Skin epidermis (tissue), 12 donors: ENCODE measurements at regions not wholly inside any gene's neighbourhood (a gene's known extent, or its start where the extent isn't known, plus 50 kb on each side); places are given as distances from the start of the nearest gene placed in this dataset.
"Not testable (repeated sequence)": the region's sequence is repeated elsewhere in the genome, so short reads cannot be mapped to it uniquely, and the experiment has no call there.

Source experiments
- H3K27ac ChIP-seq, 21 experiments: fragments of 200-600 bp; sonication (generic) in 11 of 21; one replicate each; pipeline ENCODE4 v1.5.0; 2020; ENCODE audit warnings: mild to moderate bottlenecking in 3 of 21, inconsistent platforms in 2 of 21, moderate library complexity in 2 of 21
- H3K4me3 ChIP-seq, 7 experiments: fragments of 200-600 bp; sonication (generic) in 2 of 7; one replicate each; pipeline ENCODE4 v1.5.0; 2020; ENCODE audit warnings: inconsistent platforms in 2 of 7, mild to moderate bottlenecking in 2 of 7, moderate library complexity in 1 of 7

DNA sequence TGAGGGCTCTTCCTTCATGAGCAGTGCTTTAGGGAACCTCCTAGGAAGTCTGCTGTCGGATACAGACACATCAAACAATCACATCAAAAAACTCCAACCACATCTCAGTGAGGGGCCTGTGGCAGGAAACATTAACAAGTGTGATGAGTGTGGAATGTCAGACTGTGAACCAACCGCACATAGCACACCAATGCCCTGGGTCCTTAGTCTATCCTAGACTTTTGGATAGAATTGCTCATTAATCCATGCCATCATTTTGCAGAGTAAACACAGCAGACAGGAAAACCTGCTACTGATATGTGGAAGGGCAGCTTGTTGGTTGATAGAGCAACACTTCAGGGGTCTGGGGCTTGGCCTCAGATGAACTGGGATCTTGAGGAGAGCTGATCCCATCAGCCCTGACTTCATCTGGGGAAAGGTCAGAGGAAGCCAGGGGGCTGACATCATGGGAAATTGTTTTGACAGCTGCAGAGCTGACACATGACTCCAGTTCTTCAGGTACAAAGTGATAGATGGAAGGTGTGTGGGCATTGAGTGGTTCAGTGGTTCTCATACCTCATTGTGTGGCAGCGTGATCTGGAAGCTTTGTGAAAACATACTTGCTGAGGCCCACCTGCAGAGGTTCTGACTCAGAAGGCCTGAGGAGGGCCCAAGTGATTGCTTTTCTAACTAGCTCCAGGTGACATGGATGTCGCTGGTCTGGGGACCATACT, 193.3 kb downstream of the DIRAS2 start:
- H3K27ac ChIP-seq: no peak overlapping the region

DNA sequence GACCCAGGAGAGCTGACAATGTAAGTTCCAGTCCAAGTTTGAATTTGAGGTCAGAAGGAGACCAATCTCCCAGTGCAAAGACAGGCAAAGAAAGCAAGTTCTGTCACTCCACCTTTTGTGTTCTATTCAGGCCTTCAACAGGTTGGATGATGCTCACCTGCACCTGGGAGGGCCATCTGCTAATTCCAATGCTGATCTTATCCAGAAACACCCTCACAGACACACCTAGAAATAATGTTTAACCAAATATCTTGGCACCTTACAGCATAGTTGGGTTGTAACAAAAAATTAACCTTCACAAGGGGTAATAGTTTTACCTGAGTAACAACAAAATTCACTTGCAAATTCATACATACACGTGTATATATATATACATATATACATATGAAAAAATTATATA, 190.8 kb downstream of the DIRAS2 start:
- H3K4me3 ChIP-seq: no peak overlapping the region
- H3K27ac ChIP-seq: no peak overlapping the region

More for the DNA sequence above, 193.3 kb downstream of the DIRAS2 start:
- no peak overlapping the region for H3K4me3 ChIP-seq

GRCh38 chr9:90455316-90455715, 187.3 kb downstream of the DIRAS2 start:
- Histone ChIP-seq H3K27ac (no peak overlapping the region), H3K4me3 (no peak overlapping the region)

DNA sequence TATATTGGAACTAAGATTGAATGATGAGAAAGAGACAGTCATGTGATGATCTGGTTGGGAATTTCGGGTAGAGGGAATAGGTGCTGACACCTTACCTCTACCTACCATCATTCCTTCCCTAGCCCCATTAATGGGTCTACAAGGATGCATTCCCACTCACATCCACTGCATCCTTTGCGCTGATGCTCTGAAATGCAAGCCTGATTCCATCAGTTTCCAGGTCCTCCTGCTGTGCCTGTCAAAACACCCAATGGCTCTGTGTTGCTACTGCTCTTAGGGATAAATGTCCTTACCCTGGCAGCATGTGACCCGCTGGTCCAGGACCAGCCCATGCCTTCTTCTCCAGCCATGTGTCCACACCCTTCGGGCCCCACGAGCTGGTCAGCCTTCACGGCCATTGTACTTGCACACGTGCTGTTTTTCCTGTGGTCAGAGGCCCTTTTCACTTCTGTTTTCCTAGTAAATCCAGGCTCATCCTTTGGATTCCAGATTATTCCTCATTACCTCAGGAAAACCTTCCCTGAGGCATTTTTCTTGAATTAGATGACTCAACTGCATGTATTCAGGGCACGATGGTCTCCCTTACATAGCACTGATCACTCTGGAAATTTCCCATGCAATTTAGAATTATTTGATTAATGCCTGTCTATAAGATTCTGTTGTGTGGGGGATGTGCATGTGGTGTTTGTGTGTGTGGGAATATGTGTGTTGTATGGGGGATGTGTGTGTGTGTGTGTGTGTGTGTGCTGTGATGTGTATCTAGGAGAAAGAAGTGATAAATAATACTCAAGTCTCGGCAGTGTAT, 185.0 kb downstream of the DIRAS2 start:
- H3K27ac ChIP-seq: no peak overlapping the region

DNA sequence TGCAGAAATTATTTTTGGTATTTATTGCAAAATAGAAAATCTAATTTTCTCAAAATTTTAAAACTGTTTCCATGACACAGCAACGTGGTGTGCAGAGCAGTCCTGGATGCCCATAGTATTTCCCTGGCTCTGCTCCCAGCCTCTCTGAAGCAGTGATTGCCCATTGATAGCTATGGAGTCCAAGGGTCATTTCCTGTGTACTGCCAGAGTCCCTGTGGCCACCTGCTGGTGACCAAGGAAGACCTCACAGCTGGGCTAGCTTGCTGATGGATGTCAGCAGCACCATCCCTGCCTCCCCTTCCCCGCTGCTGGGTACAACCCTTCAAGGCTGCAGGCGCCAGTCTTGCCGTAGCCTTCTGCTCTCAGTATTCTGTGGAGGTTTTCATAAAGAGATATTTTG, 184.1 kb downstream of the DIRAS2 start:
- no peak overlapping the region for H3K4me3 ChIP-seq

More for the DNA sequence above, 185.0 kb downstream of the DIRAS2 start:
- H3K4me3 ChIP-seq: no peak overlapping the region

DNA sequence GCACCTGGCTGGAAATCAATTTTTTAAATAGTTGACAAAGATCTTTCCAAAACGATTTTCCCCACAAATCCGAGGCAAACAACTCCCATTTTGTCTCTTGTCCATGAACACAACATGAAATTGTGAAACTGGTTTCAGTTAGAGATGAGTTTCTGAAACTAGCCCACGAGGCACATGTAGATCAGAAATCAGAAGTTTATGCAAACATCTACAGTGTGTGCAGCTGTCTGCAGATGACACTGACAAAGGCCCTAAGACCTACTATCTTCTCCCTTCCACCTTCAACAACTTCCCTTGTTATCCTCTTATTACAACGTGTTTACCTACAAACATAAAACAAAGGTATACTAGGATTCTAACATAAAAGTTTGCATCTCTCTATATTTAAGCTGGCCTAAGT, 183.3 kb downstream of the DIRAS2 start:
- Histone ChIP-seq H3K27ac (no peak overlapping the region), H3K4me3 (no peak overlapping the region)

More for the DNA sequence above, 184.1 kb downstream of the DIRAS2 start:
- H3K27ac ChIP-seq: no peak overlapping the region

DNA sequence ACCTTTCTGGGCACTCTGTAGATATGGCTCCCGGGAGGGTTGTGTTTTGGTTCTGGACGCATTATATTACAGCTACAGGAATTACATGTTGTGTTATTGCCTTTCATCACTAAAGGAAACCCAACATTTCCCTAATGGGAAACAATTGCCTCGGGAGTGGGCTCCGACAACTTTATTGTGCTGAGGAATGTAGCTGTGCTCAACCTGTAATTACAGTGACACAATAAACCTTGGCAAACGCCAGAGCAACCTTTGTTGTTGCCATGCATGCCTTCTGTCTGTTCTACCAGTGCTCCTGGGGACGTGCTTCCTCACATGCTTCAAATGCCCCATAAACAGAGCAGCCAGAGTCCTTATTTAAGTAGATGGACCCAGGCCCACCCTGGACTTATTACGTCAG, 182.4 kb downstream of the DIRAS2 start:
- no peak overlapping the region for H3K4me3 ChIP-seq
- H3K27ac ChIP-seq: no peak overlapping the region

DNA sequence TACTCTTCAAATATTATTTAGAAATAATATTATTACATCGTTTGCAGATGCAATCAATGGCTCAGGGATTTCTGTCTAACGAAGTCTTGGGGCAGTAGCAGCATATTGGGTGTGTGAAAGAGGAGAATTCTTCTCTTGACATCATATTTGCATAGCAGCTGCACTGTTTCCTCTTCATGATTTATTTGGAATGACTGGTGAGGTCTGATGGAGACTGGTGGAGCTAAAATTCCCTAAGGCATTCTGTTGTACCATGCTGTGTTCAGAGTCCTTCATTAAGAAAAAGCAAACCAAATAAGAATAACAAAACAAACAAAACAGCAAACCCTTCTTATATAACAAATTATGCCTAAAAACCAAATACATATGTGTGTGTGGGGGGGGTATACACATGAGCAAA, 177.6 kb downstream of the DIRAS2 start:
- Histone ChIP-seq H3K4me3 (no peak overlapping the region), H3K27ac (no peak overlapping the region)

- H3K27ac ChIP-seq: no peak overlapping the region
- no peak overlapping the region for H3K4me3 ChIP-seq
Measured at GRCh38 chr9:90466441-90466840, 176.2 kb downstream of the DIRAS2 start.

- Histone ChIP-seq H3K4me3 (no peak overlapping the region), H3K27ac (no peak overlapping the region)
Measured at GRCh38 chr9:90469435-90469834, 173.2 kb downstream of the DIRAS2 start.

DNA sequence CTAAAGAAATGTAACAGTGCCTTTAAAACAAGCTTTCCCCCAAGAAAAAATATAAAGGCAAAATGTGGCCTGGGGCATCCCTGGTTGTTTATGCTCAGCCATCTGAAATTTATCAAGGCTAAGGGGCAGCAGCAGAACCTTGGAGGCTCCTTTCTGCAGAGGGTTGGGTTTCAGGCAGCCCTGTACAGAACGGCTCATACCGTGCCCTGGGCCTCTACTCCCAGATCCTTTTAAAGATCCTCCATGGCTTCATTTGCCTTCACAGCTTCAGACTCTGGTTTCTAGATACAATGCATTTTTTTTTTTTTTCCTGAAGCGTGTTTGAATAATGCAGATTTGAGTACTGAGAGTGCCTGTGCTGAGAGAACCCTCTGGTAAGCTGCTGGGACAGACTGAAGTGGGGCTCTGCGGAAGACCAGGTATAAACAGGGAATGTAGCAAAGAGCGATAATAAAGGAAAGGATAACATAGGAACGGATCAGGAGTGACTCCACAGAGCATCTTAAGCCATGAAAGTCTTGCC, 172.7 kb downstream of the DIRAS2 start:
- no peak overlapping the region for H3K4me3 ChIP-seq
- H3K27ac ChIP-seq: no peak overlapping the region

GRCh38 chr9:90476058-90476457, 166.6 kb downstream of the DIRAS2 start:
- no peak overlapping the region for H3K27ac ChIP-seq
- H3K4me3 ChIP-seq: no peak overlapping the region

- Histone ChIP-seq H3K27ac (no peak overlapping the region), H3K4me3 (no peak overlapping the region)
Measured at GRCh38 chr9:90477535-90477934, 165.1 kb downstream of the DIRAS2 start.

DNA sequence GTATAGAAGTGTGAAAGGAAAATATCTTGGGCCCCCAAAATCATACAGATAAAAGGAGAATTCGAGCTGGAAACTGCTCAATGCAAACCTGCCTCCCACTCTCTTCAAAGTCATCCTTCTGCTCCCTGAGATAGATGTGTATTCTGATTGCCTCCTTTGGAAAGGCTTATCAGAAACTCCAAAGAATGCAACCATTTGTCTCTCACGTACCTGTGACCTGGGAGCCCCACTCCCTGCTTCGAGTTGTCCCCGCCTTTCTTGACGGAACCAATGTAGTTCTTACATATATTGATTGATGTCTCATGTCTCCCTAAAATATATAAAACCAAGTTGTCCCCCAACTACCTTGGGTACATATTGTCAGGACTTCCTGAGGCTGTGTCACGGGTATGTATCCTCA, 163.8 kb downstream of the DIRAS2 start:
- Histone ChIP-seq H3K4me3 (no peak overlapping the region), H3K27ac (no peak overlapping the region)

DNA sequence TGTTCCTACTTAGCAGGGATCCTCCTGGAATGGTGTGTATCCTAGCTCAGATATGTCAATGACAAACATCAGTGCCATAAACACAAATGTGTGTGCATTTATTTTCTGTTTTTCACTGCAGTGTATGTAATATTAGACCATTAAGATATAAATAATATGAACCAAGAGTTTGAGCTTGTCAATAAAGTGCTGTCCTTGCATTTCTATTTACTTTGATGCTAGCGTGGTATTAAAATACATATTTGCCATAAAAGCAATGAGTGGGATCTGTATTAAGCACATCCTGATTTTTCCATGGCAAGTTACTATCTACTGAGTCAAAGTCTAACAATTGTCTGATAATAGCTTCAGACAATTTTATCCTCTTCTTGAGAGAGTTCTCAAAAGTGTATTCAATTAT, 157.6 kb downstream of the DIRAS2 start:
- H3K4me3 ChIP-seq: no peak overlapping the region
- H3K27ac ChIP-seq: no peak overlapping the region

DNA sequence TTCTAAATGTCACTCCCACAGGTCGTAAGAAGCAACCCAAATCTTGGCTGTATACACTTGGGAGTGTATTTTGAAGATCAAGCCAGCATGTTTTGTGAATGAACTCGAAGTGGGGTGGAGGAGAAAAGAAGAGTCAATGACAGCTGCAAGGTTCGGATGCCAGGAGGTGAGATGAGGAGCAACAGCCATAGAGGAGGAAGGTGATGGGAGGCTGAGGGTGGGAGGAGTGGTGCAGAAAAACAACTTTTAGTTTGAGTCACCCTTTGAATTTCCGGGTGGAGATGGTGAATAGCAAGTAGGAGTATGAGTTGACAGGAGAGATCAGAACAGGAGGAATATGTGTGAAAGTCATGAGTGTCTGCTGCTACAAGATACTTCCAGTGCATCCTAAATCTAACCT, 153.6 kb downstream of the DIRAS2 start:
- Histone ChIP-seq H3K27ac (no peak overlapping the region), H3K4me3 (no peak overlapping the region)

GRCh38 chr9:90499761-90500160, 142.9 kb downstream of the DIRAS2 start:
- Histone ChIP-seq H3K27ac (no peak overlapping the region), H3K4me3 (no peak overlapping the region)

- Histone ChIP-seq H3K4me3 (no peak overlapping the region), H3K27ac (no peak overlapping the region)
Measured at GRCh38 chr9:90502134-90502533, 140.5 kb downstream of the DIRAS2 start.

DNA sequence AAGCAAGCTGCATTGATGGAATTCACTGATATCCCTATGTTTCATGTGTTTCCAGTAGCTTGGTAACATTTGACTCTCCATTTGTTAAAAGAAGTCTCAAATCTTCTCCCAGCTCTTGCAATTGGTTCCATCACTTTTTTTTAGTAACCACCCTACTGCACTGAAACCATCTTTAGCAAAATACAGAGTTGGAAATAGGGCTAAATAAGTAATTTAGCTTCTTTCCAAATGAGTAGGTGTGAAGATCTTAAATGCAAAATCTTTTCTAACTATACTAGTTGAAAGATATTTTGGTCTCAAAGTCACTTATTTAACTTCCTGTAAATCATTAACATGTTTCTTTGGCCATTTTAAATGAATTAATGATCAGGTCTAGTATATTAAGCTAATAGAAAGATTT, 138.1 kb downstream of the DIRAS2 start:
- Histone ChIP-seq H3K27ac (no peak overlapping the region), H3K4me3 (no peak overlapping the region)

DNA sequence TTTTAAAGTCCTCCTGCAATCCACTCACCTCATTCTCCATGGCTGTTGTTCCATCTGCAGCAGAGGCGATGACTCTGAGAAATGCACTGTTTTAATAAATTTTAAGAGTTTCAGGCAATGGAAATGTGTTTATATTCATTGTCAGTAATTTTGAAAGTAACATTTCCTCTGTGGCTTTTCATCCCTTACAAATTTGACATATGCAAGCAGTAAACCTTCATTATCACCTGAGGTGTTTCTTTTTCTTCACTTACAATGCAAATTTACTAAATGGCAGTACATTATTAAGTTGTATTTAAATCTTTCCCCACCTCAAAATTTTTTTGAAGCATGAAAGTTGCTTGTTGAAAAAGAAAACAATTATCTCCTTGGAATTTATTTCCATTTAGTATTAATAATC, 136.9 kb downstream of the DIRAS2 start:
- Histone ChIP-seq H3K4me3 (no peak overlapping the region), H3K27ac (no peak overlapping the region)

DNA sequence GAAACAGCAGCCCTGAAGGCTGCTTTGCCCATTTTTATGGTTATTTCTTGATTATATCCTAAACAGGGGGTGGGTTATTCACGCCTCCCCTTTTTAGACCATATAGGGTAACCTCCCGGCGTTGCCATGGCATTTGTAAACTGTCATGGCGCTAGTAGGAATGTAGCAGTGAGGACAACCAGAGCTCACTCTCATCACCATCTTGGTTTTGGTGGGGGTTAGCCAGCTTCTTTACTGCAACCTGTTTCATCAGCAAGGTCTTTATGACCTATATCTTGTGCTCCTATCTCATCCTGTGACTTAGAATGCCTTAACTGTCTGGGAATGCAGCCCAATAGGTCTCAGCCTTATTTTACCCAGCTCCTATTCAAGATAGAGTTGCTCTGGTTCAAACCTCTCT, 136.2 kb downstream of the DIRAS2 start:
- not testable (repeated sequence) for H3K4me3 ChIP-seq, H3K27ac ChIP-seq
